SK-N-SH (cell line): ENCODE measurements at regions not wholly inside any gene's neighbourhood (a gene's known extent, or its start where the extent isn't known, plus 50 kb on each side); places are given as distances from the start of the nearest gene placed in this dataset.

Experiments used
- CTCF ChIA-PET: fragments of 300-600, 350-600 bp; formaldehyde crosslinking; extraction: SDS; loops from one replicate; lab custom pipeline; 2021; lab: Yijun Ruan, JAX
- POLR2A ChIA-PET: fragments of 350-600 bp; sonication (Branson Sonifier 250); formaldehyde crosslinking; extraction: SDS; loops from one replicate; lab custom pipeline; 2020; ENCODE audit warnings: antibody characterized with exemption, inconsistent platforms; lab: Yijun Ruan, JAX
- DNase-seq: peaks from one replicate; pipeline ENCODE4 v3.0.0; 2012
- H2AFZ ChIP-seq: fragments of 200-600 bp; sonication (generic); 2 replicates; pipeline ENCODE4 v1.8.1; 2016; ENCODE audit warnings: antibody characterized with exemption, mild to moderate bottlenecking, low read depth
- H3F3A ChIP-seq: fragments of 200-600 bp; sonication (generic); replicated peaks from 2 replicates; pipeline ENCODE3; 2016; ENCODE audit warnings: antibody characterized with exemption, mild to moderate bottlenecking; ENCODE audit not compliant: insufficient read depth
- H3K27ac ChIP-seq, 2 experiments: fragments of 200-500 bp in 1 of 2; fragments of 200-600 bp in 1 of 2; sonication (Bioruptor generic) in 1 of 2; sonication (generic), shearing (Covaris generic) in 1 of 2; 2 replicates each; pipeline versions ENCODE4 v1.5.1 to v1.6.1; 2014 to 2016; ENCODE audit warnings: low read depth in 2 of 2, inconsistent platforms in 1 of 2, low read length in 1 of 2, mild to moderate bottlenecking in 1 of 2, mixed read lengths in 1 of 2
- H3K27me3 ChIP-seq: fragments of 200-600 bp; sonication (generic), shearing (Covaris generic); 2 replicates; pipeline ENCODE4 v1.6.1; 2016; ENCODE audit warnings: mixed run types; ENCODE audit not compliant: insufficient read depth
- H3K36me3 ChIP-seq, 2 experiments: fragments of 200-500 bp in 1 of 2; fragments of 200-600 bp in 1 of 2; sonication (Bioruptor generic) in 1 of 2; sonication (generic) in 1 of 2; replicated peaks in 1 of 2; 2 replicates each; pipeline versions ENCODE3 to v1.5.1; 2014 to 2016; ENCODE audit warnings: low read length in 1 of 2, mild to moderate bottlenecking in 1 of 2; ENCODE audit not compliant: insufficient read depth in 2 of 2, control insufficient read depth in 1 of 2
- H3K4me1 ChIP-seq, 2 experiments: fragments of 200-500 bp in 1 of 2; fragments of 200-600 bp in 1 of 2; sonication (Bioruptor generic) in 1 of 2; sonication (generic), shearing (Covaris generic) in 1 of 2; 2 replicates each; pipeline versions ENCODE4 v1.5.1 to v1.6.1; 2014 to 2016; ENCODE audit warnings: low read depth in 1 of 2, low read length in 1 of 2, mixed run types in 1 of 2; ENCODE audit not compliant: insufficient read depth in 2 of 2, control insufficient read depth in 1 of 2
- H3K4me2 ChIP-seq: fragments of 200-600 bp; sonication (generic), shearing (Covaris generic); 2 replicates; pipeline ENCODE4 v1.6.1; 2017; ENCODE audit warnings: mixed run types
- H3K4me3 ChIP-seq, 2 experiments: fragments of 200-500 bp in 1 of 2; fragments of 200-600 bp in 1 of 2; sonication (Bioruptor generic) in 1 of 2; sonication (generic), shearing (Covaris generic) in 1 of 2; 2 replicates each; pipeline versions ENCODE4 v1.5.1 to v1.8.1; 2014 to 2016; ENCODE audit warnings: low read depth in 2 of 2, inconsistent platforms in 1 of 2, low read length in 1 of 2, mild to moderate bottlenecking in 1 of 2, mixed read lengths in 1 of 2, moderate library complexity in 1 of 2
- H3K79me2 ChIP-seq: fragments of 200-600 bp; sonication (generic); 2 replicates; pipeline ENCODE4 v1.8.1; 2017; ENCODE audit warnings: mild to moderate bottlenecking; ENCODE audit not compliant: insufficient read depth
- H3K9ac ChIP-seq: fragments of 200-600 bp; sonication (generic); 2 replicates; pipeline ENCODE4 v1.6.1; 2017; ENCODE audit warnings: mixed run types
- H3K9me2 ChIP-seq: fragments of 200-600 bp; sonication (generic); 2 replicates; pipeline ENCODE4 v1.6.1; 2017; ENCODE audit warnings: mixed run types
- H3K9me3 ChIP-seq: fragments of 200-600 bp; sonication (generic); 2 replicates; pipeline ENCODE4 v1.6.1; 2017; ENCODE audit warnings: mixed run types, mild to moderate bottlenecking, moderate library complexity
- H4K20me1 ChIP-seq: fragments of 200-600 bp; sonication (generic); 2 replicates; pipeline ENCODE4 v1.6.1; 2017; ENCODE audit warnings: mild to moderate bottlenecking, mixed run types; ENCODE audit not compliant: insufficient read depth
- CTCF ChIP-seq: fragments of 200-600 bp; sonication (generic); IDR thresholded peaks from 2 replicates; pipeline ENCODE4 v1.6.1; 2017; ENCODE audit warnings: antibody characterized with exemption, mild to moderate bottlenecking, moderate library complexity
- ELF1 ChIP-seq: IDR thresholded peaks from 2 replicates; pipeline ENCODE4 v1.4.0; 2012
- FOSL2 ChIP-seq: IDR thresholded peaks from 2 replicates; pipeline ENCODE4 v1.4.0; 2012; ENCODE audit warnings: low read depth, mild to moderate bottlenecking, moderate library complexity, borderline replicate concordance
- MXI1 ChIP-seq: IDR thresholded peaks from 2 replicates; pipeline ENCODE4 v1.6.1; 2012; ENCODE audit warnings: mild to moderate bottlenecking, low read depth, low read length, improper control_type of control experiment
- PBX3 ChIP-seq: IDR thresholded peaks from 2 replicates; pipeline ENCODE4; 2012
- POLR2AphosphoS5 ChIP-seq: IDR thresholded peaks from 2 replicates; pipeline ENCODE4 v1.6.1; 2012; ENCODE audit warnings: low read depth, low read length
- TCF12 ChIP-seq: IDR thresholded peaks from 2 replicates; pipeline ENCODE4 v1.4.0; 2012
- WGBS: methylation state at CpG from one replicate; pipeline ENCODE4 v1.1.6; 2017; ENCODE audit warnings: low lambda C conversion rate; 5-methylcytosine and 5-hydroxymethylcytosine counted together
- TF ChIP-seq, protein P1 (sequence below): fragments of 150-350 bp; IDR thresholded peaks from 2 replicates; pipeline ENCODE4 v1.6.1; 2016; ENCODE audit warnings: mild to moderate bottlenecking, low read depth, low read length

DNA sequence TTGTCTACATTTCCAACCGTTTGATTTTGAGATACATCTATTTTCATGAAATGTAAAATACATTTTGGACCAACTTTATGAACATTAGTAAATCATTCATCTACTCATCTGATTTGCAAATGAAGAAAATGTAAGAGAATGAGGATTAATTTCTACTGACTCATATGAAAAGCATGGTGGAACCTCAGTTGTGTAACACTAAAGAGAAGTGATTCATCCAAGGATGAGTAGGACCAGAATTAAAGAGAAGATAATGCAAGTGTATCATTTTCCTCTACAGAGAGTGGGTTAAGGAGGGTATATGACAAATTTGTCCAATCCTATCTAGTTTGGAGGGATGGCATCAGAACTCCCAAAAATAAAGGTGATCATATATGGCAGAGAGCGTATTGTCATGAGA lies 1967.6 kb downstream of the MRPL39 start (continued):
- TF ChIP-seq CTCF (no peak), POLR2AphosphoS5 (no peak), FOSL2 (no peak), MXI1 (no peak)

- Histone ChIP-seq H2AFZ (no peak overlapping the region), H3K9me3 (no peaks in the 10 kb centered on the region), H3K27me3 (no peaks in the 10 kb centered on the region), H3K4me3 (no peak overlapping the region), H3K4me2 (no peak overlapping the region), H3K9ac (no peak overlapping the region), H3F3A (no peaks in the 10 kb centered on the region), H3K4me1 (no peaks in the 10 kb centered on the region), H4K20me1 (no peaks in the 10 kb centered on the region), H3K36me3 (no peaks in the 10 kb centered on the region), H3K9me2 (no peaks in the 10 kb centered on the region), H3K79me2 (no peaks in the 10 kb centered on the region), H3K27ac (no peak overlapping the region)
- ChIA-PET POLR2A (no interaction called here), CTCF (no interaction called here)
- 60% methylated on average over 1 of the region's 1 CpG for WGBS
- no peak for TF ChIP-seq FOSL2
- DNase-seq, result no peak
These were observed 1969.1 kb downstream of the MRPL39 start for GRCh38 chr21:23638131-23638695.

DNA sequence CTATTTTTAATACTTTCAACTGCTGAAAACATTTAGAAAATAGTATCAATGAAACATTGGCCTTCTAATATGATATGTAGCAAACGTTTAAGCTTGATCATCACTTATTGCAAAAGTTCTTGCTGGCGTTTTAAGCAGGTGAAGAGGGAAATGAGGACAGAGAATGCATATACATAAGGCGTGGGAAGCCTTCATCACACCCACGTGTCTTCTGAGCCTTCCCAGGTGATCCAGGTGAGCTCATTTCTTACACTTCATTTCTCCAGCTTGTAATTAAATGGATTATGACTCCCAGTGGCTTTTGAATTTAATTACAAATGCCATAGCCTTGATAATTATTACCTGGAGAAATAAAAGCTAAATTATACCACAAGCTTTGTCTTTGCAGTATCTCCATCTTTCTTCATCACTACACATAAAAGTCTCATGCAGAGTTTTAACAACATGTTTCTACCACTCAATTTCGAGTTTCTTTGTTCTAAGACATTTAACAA lies 1973.8 kb downstream of the MRPL39 start:
- H3K79me2 ChIP-seq, result no peaks in the 10 kb centered on the region
- ChIA-PET CTCF (interaction anchor here (0.8 to 1.0 kb wide), 2 partner anchors 8 to 17 kb away, joined by 3 read pairs; no protein-coding TSS in a partner anchor), POLR2A (no interaction called here)
- H3F3A ChIP-seq, result no peaks in the 10 kb centered on the region
- TF ChIP-seq PBX3, result no peak
- TF ChIP-seq, protein P1, sequence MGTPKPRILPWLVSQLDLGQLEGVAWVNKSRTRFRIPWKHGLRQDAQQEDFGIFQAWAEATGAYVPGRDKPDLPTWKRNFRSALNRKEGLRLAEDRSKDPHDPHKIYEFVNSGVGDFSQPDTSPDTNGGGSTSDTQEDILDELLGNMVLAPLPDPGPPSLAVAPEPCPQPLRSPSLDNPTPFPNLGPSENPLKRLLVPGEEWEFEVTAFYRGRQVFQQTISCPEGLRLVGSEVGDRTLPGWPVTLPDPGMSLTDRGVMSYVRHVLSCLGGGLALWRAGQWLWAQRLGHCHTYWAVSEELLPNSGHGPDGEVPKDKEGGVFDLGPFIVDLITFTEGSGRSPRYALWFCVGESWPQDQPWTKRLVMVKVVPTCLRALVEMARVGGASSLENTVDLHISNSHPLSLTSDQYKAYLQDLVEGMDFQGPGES, result no peak
- no peak for TF ChIP-seq TCF12
- no peak for TF ChIP-seq ELF1
- H3K4me3 ChIP-seq, result no peak overlapping the region
- no peak overlapping the region for H3K27ac ChIP-seq
- no peaks in the 10 kb centered on the region for H3K9me3 ChIP-seq
- no peaks in the 10 kb centered on the region for H3K4me1 ChIP-seq
- H3K9ac ChIP-seq, result no peak overlapping the region
- H3K9me2 ChIP-seq, result no peaks in the 10 kb centered on the region
- no peak overlapping the region for H3K4me2 ChIP-seq
- no peaks in the 10 kb centered on the region for H3K27me3 ChIP-seq
- H4K20me1 ChIP-seq, result no peaks in the 10 kb centered on the region
- no peak overlapping the region for H2AFZ ChIP-seq
- 26% methylated on average over 5 of the region's 5 CpGs for WGBS
- DNase-seq, result no peak
- no peaks in the 10 kb centered on the region for H3K36me3 ChIP-seq
